ENCODE measurements at regions not wholly inside any gene's neighbourhood (a gene's known extent, or its start where the extent isn't known, plus 50 kb on each side); places are given as distances from the start of the nearest gene placed in this dataset.
"Not testable (repeated sequence)": the region's sequence is repeated elsewhere in the genome, so short reads cannot be mapped to it uniquely, and the experiment has no call there.

- not testable (repeated sequence) for TF ChIP-seq CTCF (IDR thresholded peaks at IDR 0.05; ENCODE audit: low read length); EZH2 (optimal IDR thresholded peaks at IDR 0.05; ENCODE audit: low read depth, low read length)
Measured at GRCh38 chr1:91207691-91208090, 185.9 kb upstream of the ZNF644 start.

Measured in MM.1S (cell line).